NCI-H187 (cell line): ENCODE measurements at regions not wholly inside any gene's neighbourhood (a gene's known extent, or its start where the extent isn't known, plus 50 kb on each side); places are given as distances from the start of the nearest gene placed in this dataset.

ENCODE experiments used
- DNase-seq, 2 experiments: peaks; one replicate each; lab custom pipeline; 2025; lab: John Stamatoyannopoulos, UW

DNA sequence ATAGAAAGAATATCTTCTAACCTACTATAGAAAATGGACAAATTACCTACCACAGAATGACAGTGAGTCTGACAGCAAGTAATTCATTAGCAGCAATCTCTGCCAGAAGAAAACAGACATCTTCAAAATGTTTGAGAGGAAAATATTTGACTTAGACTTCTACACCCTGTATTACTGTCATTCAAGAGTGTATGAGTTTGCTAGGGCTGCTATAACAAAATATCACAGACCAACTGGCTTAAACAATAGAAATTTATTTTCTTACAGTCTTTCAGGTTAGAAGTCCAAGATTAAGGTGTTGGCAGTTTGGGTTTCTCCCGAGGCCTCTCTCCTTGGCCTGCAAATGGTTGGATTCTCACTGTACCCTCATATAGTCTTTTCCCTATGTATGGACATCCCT, 52.9 kb upstream of the FGGY start:
- no peak for DNase-seq

DNA sequence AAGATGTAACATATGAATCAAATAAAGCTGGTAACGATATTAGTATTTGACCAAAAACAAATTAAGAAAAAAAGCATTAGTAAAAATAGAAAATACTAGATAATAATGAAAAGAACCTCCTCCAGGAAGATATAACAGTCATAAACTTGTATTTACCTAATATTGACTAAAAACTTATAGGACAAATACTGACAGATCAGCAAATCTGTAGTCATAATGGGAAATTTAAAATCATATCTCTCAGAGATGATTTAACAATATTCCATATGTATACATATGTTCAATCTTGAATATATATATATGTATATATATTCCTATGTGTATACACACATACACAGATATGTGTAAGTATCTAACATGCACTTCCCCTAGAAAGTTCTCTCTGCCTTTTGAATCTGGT, 52.0 kb upstream of the FGGY start:
- DNase-seq, result no peak
